Occipital lobe (tissue), 2 donors: ENCODE measurements at regions not wholly inside any gene's neighbourhood (a gene's known extent, or its start where the extent isn't known, plus 50 kb on each side); places are given as distances from the start of the nearest gene placed in this dataset. TPM values are rescaled to one million over a fixed set of nuclear protein-coding genes. Genes with fewer than 3 reads are reported as not detected.

ENCODE experiments used
- DNase-seq: peaks from one replicate; lab custom pipeline; 2025; lab: John Stamatoyannopoulos, UW
- small RNA-seq: library from RNA; depleted of rRNA; stranded (forward); fragments of <200 nt; gene quantifications from one replicate; pipeline ENCODE3, GENCODE V24; 2014

- no peak for DNase-seq
Observed at GRCh38 chr11:123258877-123259276, 63.8 kb upstream of the CLMP start.

GRCh38 chr11:123257370-123257769, 62.3 kb upstream of the CLMP start:
- no peak for DNase-seq

GRCh38 chr11:123255909-123256308, 60.9 kb upstream of the CLMP start:
- no peak for DNase-seq

GRCh38 chr11:123254357-123254756, 59.3 kb upstream of the CLMP start:
- no peak for DNase-seq

GRCh38 chr11:123253911-123254310, 58.9 kb upstream of the CLMP start:
- DNase-seq = no peak

GRCh38 chr11:123253223-123253622, 58.2 kb upstream of the CLMP start:
- no peak for DNase-seq

- DNase-seq = no peak
Observed at GRCh38 chr11:123251657-123252344, 56.8 kb upstream of the CLMP start.

- no peak for DNase-seq
Observed at GRCh38 chr11:123250892-123251656, 56.0 kb upstream of the CLMP start.

GRCh38 chr11:123249354-123249753, 54.3 kb upstream of the CLMP start:
- no peak for DNase-seq

GRCh38 chr11:123247813-123248379, 52.8 kb upstream of the CLMP start:
- no peak for DNase-seq

- DNase-seq = no peak
Observed at GRCh38 chr11:123247496-123247799, 52.4 kb upstream of the CLMP start.

GRCh38 chr11:123246749-123247495, 51.9 kb upstream of the CLMP start:
- DNase-seq = peak; percentile 48

GRCh38 chr11:123245567-123245966, 50.5 kb upstream of the CLMP start:
- DNase-seq = no peak

Small RNA genes lying in the stretch of these regions (small RNA-seq; reads per million reads assigned to genes)
- gene RF00096 = not detected
